ENCODE measurements at regions not wholly inside any gene's neighbourhood (a gene's known extent, or its start where the extent isn't known, plus 50 kb on each side); places are given as distances from the start of the nearest gene placed in this dataset.

- H3K9me3 ChIP-seq: no peaks in the 10 kb centered on the region
- BruUV-seq (replicated peaks): no TSS peak
- peaks cover 10% of the 10 kb centered on the region; the same call in 1 of the 2 replicates for H3K4me1 ChIP-seq
- ChIA-PET POLR2A (interaction anchor here (0.6 kb wide), 1 partner anchor 184 kb away, joined by 4 read pairs; no protein-coding TSS in a partner anchor), CTCF (no interaction called here)
- H3K4me3 ChIP-seq (ENCODE audit: low read depth, low read length): no peak overlapping the region
- H3K4me1 Mint-ChIP-seq (ENCODE audit: low read depth, unreplicated experiment): peaks cover 14% of the 10 kb centered on the region
- no peaks in the 10 kb centered on the region for H3K27me3 ChIP-seq (replicated peaks; ENCODE audit: control insufficient read depth, insufficient read depth, low read length)
- H3K36me3 Mint-ChIP-seq (ENCODE audit: insufficient read depth, unreplicated experiment): no peaks in the 10 kb centered on the region
- no peak overlapping the region for H3K27ac Mint-ChIP-seq (ENCODE audit: unreplicated experiment)
- DNase-seq: no peak
- no peak overlapping the region for H3K4me3 Mint-ChIP-seq (ENCODE audit: unreplicated experiment)
- no peaks in the 10 kb centered on the region; the same call in 1 of the 2 replicates for H3K36me3 ChIP-seq (ENCODE audit: control insufficient read depth, insufficient read depth, low read length)
- H3K9me3 Mint-ChIP-seq (ENCODE audit: unreplicated experiment): no peaks in the 10 kb centered on the region
- H3K27me3 Mint-ChIP-seq (ENCODE audit: insufficient read depth, unreplicated experiment): no peaks in the 10 kb centered on the region
- intact Hi-C loops (cut with micrococcal nuclease; ENCODE audit: unreplicated experiment): loop anchor here (1.0 to 2.0 kb wide), 2 partner anchors 14 to 281 kb away; no protein-coding TSS in a partner anchor
- TF ChIP-seq CTCF (IDR thresholded peaks at IDR 0.05; ENCODE audit: insufficient read depth in 1 of 2, low read depth in 1 of 2, low read length in 1 of 2, severe bottlenecking in 1 of 2, unreplicated experiment in 1 of 2): no peak
Measured at GRCh38 chr1:232274999-232275710, 354.8 kb downstream of the SIPA1L2 start.

DNA sequence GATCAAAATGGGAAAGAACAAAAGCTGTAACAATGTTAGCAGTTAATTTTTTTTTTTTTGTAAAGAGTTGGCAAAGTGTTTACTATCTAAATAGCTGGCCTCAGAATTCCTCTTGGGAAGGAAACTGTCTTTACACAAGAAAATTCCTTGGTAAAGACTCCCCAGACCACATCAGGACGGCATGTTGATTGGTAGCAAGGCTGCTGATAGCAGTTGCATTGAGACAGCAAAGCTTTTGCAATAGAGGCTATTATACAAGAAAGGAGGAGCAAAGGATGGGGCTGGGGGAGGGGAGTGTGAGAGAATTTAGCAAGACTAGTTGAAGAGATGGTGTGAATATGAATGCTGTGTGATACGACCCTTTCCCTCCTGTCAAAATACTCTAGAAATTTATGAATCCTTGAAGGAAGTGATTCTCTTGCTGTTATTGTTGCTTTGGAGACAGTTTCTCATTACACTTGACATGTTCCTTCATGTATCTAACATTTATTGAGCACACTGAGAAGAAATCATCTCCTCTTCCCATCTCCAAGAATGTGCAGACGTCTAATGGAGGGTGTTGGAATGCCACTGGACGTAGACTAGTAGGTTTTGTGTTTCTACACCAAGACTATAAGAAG lies 355.6 kb downstream of the SIPA1L2 start:
- POLR2A ChIA-PET: interaction anchor here (0.7 kb wide), 1 partner anchor 1093 kb away, joined by 4 read pairs; no protein-coding TSS in a partner anchor
- H3K27me3 Mint-ChIP-seq (ENCODE audit: insufficient read depth, unreplicated experiment): no peaks in the 10 kb centered on the region
- no TSS peak for BruUV-seq (replicated peaks)
- H3K4me3 Mint-ChIP-seq (ENCODE audit: unreplicated experiment): no peak overlapping the region
- CTCF ChIA-PET: no interaction called here
- Histone ChIP-seq H3K27me3 (replicated peaks; ENCODE audit: control insufficient read depth, insufficient read depth, low read length) (no peaks in the 10 kb centered on the region), H3K9me3 (no peaks in the 10 kb centered on the region), H3K4me3 (ENCODE audit: low read depth, low read length) (no peak overlapping the region), H3K36me3 (ENCODE audit: control insufficient read depth, insufficient read depth, low read length) (no peaks in the 10 kb centered on the region; the same call in 1 of the 2 replicates), H3K4me1 (peaks cover 10% of the 10 kb centered on the region; the same call in 1 of the 2 replicates)
- peaks cover 14% of the 10 kb centered on the region for H3K4me1 Mint-ChIP-seq (ENCODE audit: low read depth, unreplicated experiment)
- no peak overlapping the region for H3K27ac Mint-ChIP-seq (ENCODE audit: unreplicated experiment)
- no peak for TF ChIP-seq CTCF (IDR thresholded peaks at IDR 0.05; ENCODE audit: insufficient read depth in 1 of 2, low read depth in 1 of 2, low read length in 1 of 2, severe bottlenecking in 1 of 2, unreplicated experiment in 1 of 2)
- DNase-seq: peak in 1 of 2 experiments; percentile 50
- intact Hi-C loops (cut with micrococcal nuclease; ENCODE audit: unreplicated experiment): loop anchor here (1.0 to 2.0 kb wide), 2 partner anchors 14 to 282 kb away; no protein-coding TSS in a partner anchor
- no peaks in the 10 kb centered on the region for H3K36me3 Mint-ChIP-seq (ENCODE audit: insufficient read depth, unreplicated experiment)
- no peaks in the 10 kb centered on the region for H3K9me3 Mint-ChIP-seq (ENCODE audit: unreplicated experiment)

DNA sequence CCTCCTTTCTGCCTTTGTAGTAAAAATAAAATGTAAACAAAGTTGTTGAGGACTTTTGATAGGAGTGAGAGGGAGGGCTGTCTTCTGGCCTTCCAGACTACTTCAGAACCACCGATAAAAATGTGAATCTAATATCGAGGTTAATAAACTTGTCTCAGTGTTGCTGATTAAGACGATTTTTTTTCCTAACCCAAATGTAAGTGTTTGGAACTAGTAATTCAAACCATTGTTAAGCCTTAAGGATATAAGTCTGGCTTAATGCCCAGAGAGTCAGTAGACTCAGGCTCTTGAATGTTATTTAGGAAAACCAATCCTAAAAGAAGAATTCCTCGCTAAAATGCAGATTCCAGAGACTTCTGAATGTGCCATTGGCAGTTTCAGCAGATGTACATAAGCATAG lies 356.9 kb downstream of the SIPA1L2 start:
- CTCF ChIA-PET: no interaction called here
- no peak for TF ChIP-seq CTCF (IDR thresholded peaks at IDR 0.05; ENCODE audit: insufficient read depth in 1 of 2, low read depth in 1 of 2, low read length in 1 of 2, severe bottlenecking in 1 of 2, unreplicated experiment in 1 of 2)

More for the DNA sequence above, 356.9 kb downstream of the SIPA1L2 start:
- no peak overlapping the region for H3K4me3 Mint-ChIP-seq (ENCODE audit: unreplicated experiment)
- H3K27me3 Mint-ChIP-seq (ENCODE audit: insufficient read depth, unreplicated experiment): no peaks in the 10 kb centered on the region
- H3K27ac Mint-ChIP-seq (ENCODE audit: unreplicated experiment): no peak overlapping the region
- no peaks in the 10 kb centered on the region for H3K36me3 Mint-ChIP-seq (ENCODE audit: insufficient read depth, unreplicated experiment)
- no peak for DNase-seq
- POLR2A ChIA-PET: no interaction called here
- H3K36me3 ChIP-seq (ENCODE audit: control insufficient read depth, insufficient read depth, low read length): no peaks in the 10 kb centered on the region; the same call in 1 of the 2 replicates
- no peak overlapping the region for H3K4me3 ChIP-seq (ENCODE audit: low read depth, low read length)
- peaks cover 14% of the 10 kb centered on the region for H3K4me1 Mint-ChIP-seq (ENCODE audit: low read depth, unreplicated experiment)
- H3K9me3 Mint-ChIP-seq (ENCODE audit: unreplicated experiment): no peaks in the 10 kb centered on the region
- peaks cover 10% of the 10 kb centered on the region; the same call in 1 of the 2 replicates for H3K4me1 ChIP-seq
- intact Hi-C loops (cut with micrococcal nuclease; ENCODE audit: unreplicated experiment): no loop called here
- BruUV-seq (replicated peaks): no TSS peak
- H3K27me3 ChIP-seq (replicated peaks; ENCODE audit: control insufficient read depth, insufficient read depth, low read length): no peaks in the 10 kb centered on the region
- H3K9me3 ChIP-seq: no peaks in the 10 kb centered on the region
